Testis (tissue), 2 donors: ENCODE measurements at regions not wholly inside any gene's neighbourhood (a gene's known extent, or its start where the extent isn't known, plus 50 kb on each side); places are given as distances from the start of the nearest gene placed in this dataset.

Experiments
- POLR2A ChIP-seq: fragments of 450-650 bp; IDR thresholded peaks from one replicate; pipeline ENCODE4 v1.6.1; 2017; ENCODE audit warnings: antibody characterized with exemption, mild to moderate bottlenecking, moderate library complexity
- TF ChIP-seq, protein P1 (sequence below), 3 experiments: fragments of 450-650 bp in 2 of 3; fragments of 200-600 bp in 1 of 3; sonication (generic) in 1 of 3; IDR thresholded peaks; one replicate each; pipeline ENCODE4 v1.5.1; 2016 to 2019; ENCODE audit warnings: antibody characterized with exemption in 3 of 3, mild to moderate bottlenecking in 2 of 3, moderate library complexity in 1 of 3

DNA sequence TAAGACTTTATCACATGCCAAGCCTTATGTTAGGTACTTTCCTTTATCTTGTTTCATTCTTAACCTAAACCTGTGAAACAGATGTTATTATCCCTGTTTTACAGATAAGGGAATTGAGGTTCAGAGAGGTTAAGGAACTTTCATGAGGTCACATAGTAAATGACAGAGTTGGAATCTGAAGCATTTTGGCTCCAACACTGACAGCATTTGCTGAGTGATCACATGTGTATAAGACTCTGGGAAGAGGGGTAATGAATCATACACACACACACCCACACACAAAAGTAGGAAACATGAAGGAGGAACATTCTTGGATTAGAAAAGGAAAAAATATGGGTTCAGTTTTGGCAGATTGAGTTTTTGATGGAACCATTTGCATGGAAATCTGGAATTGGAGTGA, 212.5 kb downstream of the GJA1 start:
- TF ChIP-seq POLR2A = no peak
- TF ChIP-seq, protein P1, sequence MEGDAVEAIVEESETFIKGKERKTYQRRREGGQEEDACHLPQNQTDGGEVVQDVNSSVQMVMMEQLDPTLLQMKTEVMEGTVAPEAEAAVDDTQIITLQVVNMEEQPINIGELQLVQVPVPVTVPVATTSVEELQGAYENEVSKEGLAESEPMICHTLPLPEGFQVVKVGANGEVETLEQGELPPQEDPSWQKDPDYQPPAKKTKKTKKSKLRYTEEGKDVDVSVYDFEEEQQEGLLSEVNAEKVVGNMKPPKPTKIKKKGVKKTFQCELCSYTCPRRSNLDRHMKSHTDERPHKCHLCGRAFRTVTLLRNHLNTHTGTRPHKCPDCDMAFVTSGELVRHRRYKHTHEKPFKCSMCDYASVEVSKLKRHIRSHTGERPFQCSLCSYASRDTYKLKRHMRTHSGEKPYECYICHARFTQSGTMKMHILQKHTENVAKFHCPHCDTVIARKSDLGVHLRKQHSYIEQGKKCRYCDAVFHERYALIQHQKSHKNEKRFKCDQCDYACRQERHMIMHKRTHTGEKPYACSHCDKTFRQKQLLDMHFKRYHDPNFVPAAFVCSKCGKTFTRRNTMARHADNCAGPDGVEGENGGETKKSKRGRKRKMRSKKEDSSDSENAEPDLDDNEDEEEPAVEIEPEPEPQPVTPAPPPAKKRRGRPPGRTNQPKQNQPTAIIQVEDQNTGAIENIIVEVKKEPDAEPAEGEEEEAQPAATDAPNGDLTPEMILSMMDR (IDR thresholded peaks at IDR 0.05) = no peak
